ENCODE measurements at regions not wholly inside any gene's neighbourhood (a gene's known extent, or its start where the extent isn't known, plus 50 kb on each side); places are given as distances from the start of the nearest gene placed in this dataset.

GRCh38 chr1:102262994-102263393 lies 266.3 kb upstream of the OLFM3 start:
- Histone ChIP-seq H3K4me3 (no peak overlapping the region), H3K9me3 (no peaks in the 10 kb centered on the region), H3K36me3 (ENCODE audit: low read depth) (no peaks in the 10 kb centered on the region), H3K4me1 (ENCODE audit: low read depth) (no peaks in the 10 kb centered on the region)
- DNase-seq (no peak), ATAC-seq (no peak)
- intact Hi-C loops (cut with DNase I, micrococcal nuclease), result no loop called here
- TF ChIP-seq CTCF (IDR thresholded peaks at IDR 0.05), result no peak

GRCh38 chr1:102252731-102253505 lies 256.2 kb upstream of the OLFM3 start:
- DNase-seq (no peak), ATAC-seq (no peak)
- H3K4me3 ChIP-seq, result no peak overlapping the region
- no peaks in the 10 kb centered on the region for H3K4me1 ChIP-seq (ENCODE audit: low read depth)
- no peaks in the 10 kb centered on the region for H3K36me3 ChIP-seq (ENCODE audit: low read depth)
- intact Hi-C loops (cut with DNase I, micrococcal nuclease), result no loop called here
- no peaks in the 10 kb centered on the region for H3K9me3 ChIP-seq
- no peak for TF ChIP-seq CTCF (IDR thresholded peaks at IDR 0.05)

- no peak for ATAC-seq
- no peak for TF ChIP-seq CTCF (IDR thresholded peaks at IDR 0.05)
- no peak for DNase-seq
- no peaks in the 10 kb centered on the region for H3K9me3 ChIP-seq
- no peak overlapping the region for H3K4me3 ChIP-seq
- no peaks in the 10 kb centered on the region for H3K4me1 ChIP-seq (ENCODE audit: low read depth)
- no peaks in the 10 kb centered on the region for H3K36me3 ChIP-seq (ENCODE audit: low read depth)
- intact Hi-C loops (cut with DNase I, micrococcal nuclease), result no loop called here
These were observed 245.0 kb upstream of the OLFM3 start for GRCh38 chr1:102241431-102242338.

- no peaks in the 10 kb centered on the region for H3K36me3 ChIP-seq (ENCODE audit: low read depth)
- no peak overlapping the region for H3K4me3 ChIP-seq
- DNase-seq, result no peak
- TF ChIP-seq CTCF (IDR thresholded peaks at IDR 0.05), result no peak
- intact Hi-C loops (cut with DNase I, micrococcal nuclease), result no loop called here
- H3K4me1 ChIP-seq (ENCODE audit: low read depth), result no peaks in the 10 kb centered on the region
- H3K9me3 ChIP-seq, result no peaks in the 10 kb centered on the region
- ATAC-seq, result no peak
These were observed 242.5 kb upstream of the OLFM3 start for GRCh38 chr1:102239247-102239646.

- TF ChIP-seq CTCF (IDR thresholded peaks at IDR 0.05), result no peak
- H3K9me3 ChIP-seq, result no peaks in the 10 kb centered on the region
- intact Hi-C loops (cut with DNase I, micrococcal nuclease), result no loop called here
- DNase-seq (no peak), ATAC-seq (no peak)
- H3K4me3 ChIP-seq, result no peak overlapping the region
- H3K36me3 ChIP-seq (ENCODE audit: low read depth), result no peaks in the 10 kb centered on the region
- H3K4me1 ChIP-seq (ENCODE audit: low read depth), result no peaks in the 10 kb centered on the region
These were observed 238.1 kb upstream of the OLFM3 start for GRCh38 chr1:102234753-102235359.

Data from mucosa of descending colon (tissue), 3 donors.